ENCODE measurements at regions not wholly inside any gene's neighbourhood (a gene's known extent, or its start where the extent isn't known, plus 50 kb on each side); places are given as distances from the start of the nearest gene placed in this dataset.

DNA sequence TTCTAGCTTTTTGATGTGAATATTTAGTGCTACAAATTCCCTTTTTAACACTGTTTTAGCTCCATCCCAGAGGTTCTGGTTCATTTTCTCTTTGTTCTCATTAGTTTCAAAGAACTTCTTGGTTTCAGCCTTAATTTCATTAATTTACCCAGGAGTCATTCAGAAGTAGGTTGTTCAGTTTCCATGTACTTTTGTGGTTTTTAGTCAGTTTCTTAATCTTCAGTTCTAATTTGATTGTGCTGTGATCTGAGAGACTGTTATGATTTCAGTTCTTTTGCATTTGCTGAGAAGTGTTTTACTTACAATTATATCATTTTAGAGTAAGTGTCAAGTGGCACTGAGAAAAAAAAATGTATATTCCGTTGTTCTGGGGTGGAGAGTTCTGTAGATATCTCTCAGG, 240.1 kb upstream of the RASA1 start:
- TF ChIP-seq, protein P1, sequence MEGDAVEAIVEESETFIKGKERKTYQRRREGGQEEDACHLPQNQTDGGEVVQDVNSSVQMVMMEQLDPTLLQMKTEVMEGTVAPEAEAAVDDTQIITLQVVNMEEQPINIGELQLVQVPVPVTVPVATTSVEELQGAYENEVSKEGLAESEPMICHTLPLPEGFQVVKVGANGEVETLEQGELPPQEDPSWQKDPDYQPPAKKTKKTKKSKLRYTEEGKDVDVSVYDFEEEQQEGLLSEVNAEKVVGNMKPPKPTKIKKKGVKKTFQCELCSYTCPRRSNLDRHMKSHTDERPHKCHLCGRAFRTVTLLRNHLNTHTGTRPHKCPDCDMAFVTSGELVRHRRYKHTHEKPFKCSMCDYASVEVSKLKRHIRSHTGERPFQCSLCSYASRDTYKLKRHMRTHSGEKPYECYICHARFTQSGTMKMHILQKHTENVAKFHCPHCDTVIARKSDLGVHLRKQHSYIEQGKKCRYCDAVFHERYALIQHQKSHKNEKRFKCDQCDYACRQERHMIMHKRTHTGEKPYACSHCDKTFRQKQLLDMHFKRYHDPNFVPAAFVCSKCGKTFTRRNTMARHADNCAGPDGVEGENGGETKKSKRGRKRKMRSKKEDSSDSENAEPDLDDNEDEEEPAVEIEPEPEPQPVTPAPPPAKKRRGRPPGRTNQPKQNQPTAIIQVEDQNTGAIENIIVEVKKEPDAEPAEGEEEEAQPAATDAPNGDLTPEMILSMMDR (optimal IDR thresholded peaks at IDR 0.05 in 1 of 3, IDR thresholded peaks at IDR 0.05 in 1 of 3, conservative IDR thresholded peaks at IDR 0.05 in 1 of 3; ENCODE audit: extremely low read depth in 1 of 3, insufficient read depth in 2 of 3, low read length in 3 of 3), result no peak
- TF ChIP-seq EZH2 (IDR thresholded peaks at IDR 0.05; ENCODE audit: low read length), result no peak
